Heart left ventricle (tissue), 16 donors: ENCODE measurements at regions not wholly inside any gene's neighbourhood (a gene's known extent, or its start where the extent isn't known, plus 50 kb on each side); places are given as distances from the start of the nearest gene placed in this dataset.

Experiments used
- ATAC-seq, 4 donors: fragments of 200-7000 bp; cut with Tn5 transposase; one replicate each; pipeline ENCODE4 v1.9.1; 2020 to 2022; ENCODE audit warnings: moderate library complexity in 4 of 4, mild to moderate bottlenecking in 3 of 4, moderate number of reproducible peaks in 1 of 4
- DNase-seq, 5 donors: peaks; one replicate each; pipeline ENCODE4 v3.0.0-alpha.2; 2020
- H3K27ac ChIP-seq, 12 donors: fragments of 200-600 bp; sonication (generic) in 4 of 12; one replicate each; pipeline versions ENCODE4 v1.5.0 to v1.8.0; 2016 to 2022; ENCODE audit warnings: mild to moderate bottlenecking in 2 of 12
- H3K27me3 ChIP-seq, 9 donors: fragments of 200-600 bp; sonication (generic) in 2 of 9; one replicate each; pipeline versions ENCODE4 v1.5.1 to v1.8.0; 2016 to 2022; ENCODE audit warnings: mild to moderate bottlenecking in 3 of 9
- H3K36me3 ChIP-seq, 9 donors: fragments of 200-600 bp; sonication (generic) in 2 of 9; one replicate each; pipeline versions ENCODE4 v1.5.0 to v1.8.0; 2018 to 2022; ENCODE audit warnings: mild to moderate bottlenecking in 2 of 9
- H3K4me1 ChIP-seq, 12 donors: fragments of 200-600 bp; sonication (generic) in 4 of 12; one replicate each; pipeline versions ENCODE4 v1.5.0 to v1.8.0; 2016 to 2022; ENCODE audit warnings: mild to moderate bottlenecking in 3 of 12
- H3K4me3 ChIP-seq, 12 donors: fragments of 200-600 bp; sonication (generic) in 4 of 12; one replicate each; pipeline versions ENCODE4 v1.5.0 to v1.8.0; 2017 to 2022; ENCODE audit warnings: mild to moderate bottlenecking in 9 of 12, moderate library complexity in 4 of 12
- H3K9me3 ChIP-seq, 12 donors: fragments of 200-600 bp; sonication (generic) in 4 of 12; one replicate each; pipeline versions ENCODE4 v1.5.0 to v1.8.0; 2016 to 2022; ENCODE audit warnings: mild to moderate bottlenecking in 1 of 12
- CTCF ChIP-seq, 12 donors: fragments of 200-600 bp; sonication (generic) in 4 of 12; IDR thresholded peaks; one replicate each; pipeline versions ENCODE4 v1.5.0 to v1.8.0; 2018 to 2022; ENCODE audit warnings: antibody characterized with exemption in 12 of 12, mild to moderate bottlenecking in 5 of 12
- POLR2A ChIP-seq, 2 donors: fragments of 450-650 bp; IDR thresholded peaks; one replicate each; pipeline ENCODE4 v1.6.1; 2017; ENCODE audit warnings: antibody characterized with exemption in 2 of 2, mild to moderate bottlenecking in 2 of 2, moderate library complexity in 2 of 2
- WGBS, 4 donors: extraction: QIAGEN DNeasy Blood & Tissue Kit in 2 of 4; methylation state at CpG; one replicate each; pipeline versions ENCODE4 v1.1.5 to v1.1.7; 2013 to 2018; 5-methylcytosine and 5-hydroxymethylcytosine counted together
- intact Hi-C, 10 donors: fragments of 100-400 bp; cut with DNase I; formaldehyde crosslinking; loops; one replicate each; pipeline versions ENCODE4 v1.11.1 to v1.14.2; 2022
- microRNA-seq, 4 donors: library from miRNA; unstranded; fragments of <30 nt; microRNA quantifications; one replicate each; pipeline versions ENCODE4 to v1.2.0, GENCODE V29; 2017 to 2020
- donor health status: ischemic (EF 13 %, LVEDD 7.1; RV severe dilation, severe dysfunction).
- donor health status: healthy with polysubstance abuse.
- donor health status: DM: no; HTN: yes; CAD: no.
- donor health status: DM: no; HTN: no; CAD: no.
- donor health status: ischemic (EF 25% LVEDD 6.9; RV normal size, moderate dysfunction).
- donor health status: ischemic (EF 25% LVEDD 5.7; RV mildly dilated, moderate dysfunction).
- donor health status: healthy.
- donor health status: DM: yes; HTN: yes; CAD: no.
- donor health status: ischemic (EF 35%, LVEDD 5.7; RV mildly dilated, moderate dysfunction).
- donor health status: nonischemic (EF 11% LVEDD 7.7; RV severe dilation, severe dysfunction).
- donor health status: DM: yes; HTN: yes; CAD: no.
- donor health status: PGD.
- donor health status: ischemic (EF 29% LVEDD 5.4; RV normal size, mild dysfunction).
- donor health status: nonischemic (EF 23%, LVEDD 6.1; RV moderate dilation, normal function).

- ATAC-seq (no peak), DNase-seq (no peak)
- WGBS, 4 donors = 50 to 90% (median 79%) methylated on average over 1 to 5 of the region's 5 CpGs
- H3K27me3 ChIP-seq = peaks cover 0 to 51% (median 3%) of the 10 kb centered on the region in 9 donors
- peaks cover 0 to 37% (median 0%) of the 10 kb centered on the region in 12 donors for H3K4me1 ChIP-seq
- TF ChIP-seq CTCF (IDR thresholded peaks at IDR 0.05) (no peak), POLR2A (IDR thresholded peaks at IDR 0.05) (no peak)
- H3K4me3 ChIP-seq = no peak overlapping the region
- H3K27ac ChIP-seq = no peak overlapping the region
- no peaks in the 10 kb centered on the region for H3K36me3 ChIP-seq
- intact Hi-C loops = no loop called here
- no peaks in the 10 kb centered on the region for H3K9me3 ChIP-seq
Observed at GRCh38 chr6:33856655-33857054, 52.9 kb upstream of the MLN start.

GRCh38 chr6:33856031-33856590, 52.3 kb upstream of the MLN start:
- 81 to 89% (median 86%) methylated on average over 5 to 6 of the region's 6 CpGs for WGBS, 4 donors
- Histone ChIP-seq H3K27ac (no peak overlapping the region), H3K4me1 (peaks cover 0 to 31% (median 0%) of the 10 kb centered on the region in 12 donors), H3K36me3 (no peaks in the 10 kb centered on the region), H3K27me3 (peaks cover 0 to 56% (median 3%) of the 10 kb centered on the region in 9 donors), H3K9me3 (no peaks in the 10 kb centered on the region), H3K4me3 (no peak overlapping the region)
- ATAC-seq (no peak), DNase-seq (no peak)
- intact Hi-C loops = no loop called here
- TF ChIP-seq CTCF (IDR thresholded peaks at IDR 0.05) (no peak), POLR2A (IDR thresholded peaks at IDR 0.05) (no peak)

- Histone ChIP-seq H3K4me1 (peaks cover 0 to 21% (median 0%) of the 10 kb centered on the region in 12 donors), H3K9me3 (no peaks in the 10 kb centered on the region), H3K36me3 (no peaks in the 10 kb centered on the region), H3K4me3 (no peak overlapping the region), H3K27ac (no peak overlapping the region), H3K27me3 (peaks cover 0 to 49% (median 13%) of the 10 kb centered on the region in 9 donors)
- 55 to 62% (median 60%) methylated on average over 14 of the region's 14 CpGs for WGBS, 4 donors
- ATAC-seq (no peak), DNase-seq (peak in 2 of 5 donors; percentile 16 to 17)
- intact Hi-C loops = loop anchor here in 2 of 10 donors (5.0 kb wide), 1 partner anchor 173 kb away; no protein-coding TSS in a partner anchor
- TF ChIP-seq CTCF (IDR thresholded peaks at IDR 0.05) (no peak), POLR2A (IDR thresholded peaks at IDR 0.05) (no peak)
Observed at GRCh38 chr6:33854572-33855030, 50.8 kb upstream of the MLN start.

GRCh38 chr6:33853736-33854135, 49.9 kb upstream of the MLN start:
- peaks cover 0 to 50% (median 13%) of the 10 kb centered on the region in 9 donors for H3K27me3 ChIP-seq
- H3K36me3 ChIP-seq = no peaks in the 10 kb centered on the region
- H3K4me3 ChIP-seq = no peak overlapping the region
- intact Hi-C loops = loop anchor here in 3 of 10 donors (2.0 to 5.0 kb wide), 2 partner anchors 173 to 174 kb away; no protein-coding TSS in a partner anchor
- TF ChIP-seq CTCF (IDR thresholded peaks at IDR 0.05) = no peak
- TF ChIP-seq POLR2A (IDR thresholded peaks at IDR 0.05) = no peak
- WGBS, 4 donors = 82 to 88% (median 87%) methylated on average over 3 of the region's 3 CpGs
- H3K4me1 ChIP-seq = peaks cover 0 to 21% (median 0%) of the 10 kb centered on the region in 12 donors
- H3K9me3 ChIP-seq = no peaks in the 10 kb centered on the region
- ATAC-seq (no peak), DNase-seq (peak in 1 of 5 donors; percentile 3)
- no peak overlapping the region for H3K27ac ChIP-seq

Small RNA genes in the stretch of these regions (microRNA-seq; reads per million reads assigned to microRNA genes)
- gene MIR7159 = 0 reads per million in 4 donors
